ENCODE measurements at regions not wholly inside any gene's neighbourhood (a gene's known extent, or its start where the extent isn't known, plus 50 kb on each side); places are given as distances from the start of the nearest gene placed in this dataset.

- no peak for DNase-seq (ENCODE audit: low read depth)
- no peak overlapping the region for H3K4me3 ChIP-seq (ENCODE audit: low read length)
- no peak for TF ChIP-seq CTCF (IDR thresholded peaks at IDR 0.05; ENCODE audit: insufficient read depth, low read depth, low read length, missing control alignments)
Measured at GRCh38 chr1:201766131-201766866, 62.7 kb upstream of the IPO9 start.

GRCh38 chr1:201767339-201767738 lies 61.6 kb upstream of the IPO9 start:
- TF ChIP-seq CTCF (IDR thresholded peaks at IDR 0.05; ENCODE audit: insufficient read depth, low read depth, low read length, missing control alignments) = no peak
- no peak overlapping the region for H3K4me3 ChIP-seq (ENCODE audit: low read length)

GRCh38 chr1:201769072-201769471 lies 59.9 kb upstream of the IPO9 start:
- TF ChIP-seq CTCF (IDR thresholded peaks at IDR 0.05; ENCODE audit: insufficient read depth, low read depth, low read length, missing control alignments) = no peak
- DNase-seq (ENCODE audit: low read depth) = no peak
- H3K4me3 ChIP-seq (ENCODE audit: low read length) = no peak overlapping the region

More at GRCh38 chr1:201767339-201767738, 61.6 kb upstream of the IPO9 start:
- no peak for DNase-seq (ENCODE audit: low read depth)

GRCh38 chr1:201769966-201770365 lies 59.0 kb upstream of the IPO9 start:
- no peak overlapping the region for H3K4me3 ChIP-seq (ENCODE audit: low read length)
- DNase-seq (ENCODE audit: low read depth) = no peak
- no peak for TF ChIP-seq CTCF (IDR thresholded peaks at IDR 0.05; ENCODE audit: insufficient read depth, low read depth, low read length, missing control alignments)

GRCh38 chr1:201771466-201771865 lies 57.5 kb upstream of the IPO9 start:
- no peak overlapping the region for H3K4me3 ChIP-seq (ENCODE audit: low read length)
- TF ChIP-seq CTCF (IDR thresholded peaks at IDR 0.05; ENCODE audit: insufficient read depth, low read depth, low read length, missing control alignments) = no peak
- peak; percentile 53 for DNase-seq (ENCODE audit: low read depth)

- DNase-seq (ENCODE audit: low read depth) = peak; percentile 51
- no peak for TF ChIP-seq CTCF (IDR thresholded peaks at IDR 0.05; ENCODE audit: insufficient read depth, low read depth, low read length, missing control alignments)
- H3K4me3 ChIP-seq (ENCODE audit: low read length) = no peak overlapping the region
Measured at GRCh38 chr1:201772178-201772577, 56.8 kb upstream of the IPO9 start.

- no peak for TF ChIP-seq CTCF (IDR thresholded peaks at IDR 0.05; ENCODE audit: insufficient read depth, low read depth, low read length, missing control alignments)
- no peak for DNase-seq (ENCODE audit: low read depth)
- H3K4me3 ChIP-seq (ENCODE audit: low read length) = no peak overlapping the region
Measured at GRCh38 chr1:201773764-201774163, 55.2 kb upstream of the IPO9 start.
